ENCODE measurements at regions not wholly inside any gene's neighbourhood (a gene's known extent, or its start where the extent isn't known, plus 50 kb on each side); places are given as distances from the start of the nearest gene placed in this dataset.
"Not testable (repeated sequence)": the region's sequence is repeated elsewhere in the genome, so short reads cannot be mapped to it uniquely, and the experiment has no call there.

- not testable (repeated sequence) for H3K9me3 Mint-ChIP-seq (ENCODE audit: unreplicated experiment); H3K36me3 Mint-ChIP-seq (ENCODE audit: unreplicated experiment); H3K4me1 Mint-ChIP-seq (ENCODE audit: low read depth, unreplicated experiment); H3K27me3 Mint-ChIP-seq (ENCODE audit: unreplicated experiment); H3K27ac Mint-ChIP-seq (ENCODE audit: unreplicated experiment); H3K4me3 Mint-ChIP-seq (ENCODE audit: unreplicated experiment); DNase-seq
Measured at GRCh38 chr2:111514138-111514537, 369.9 kb downstream of the ANAPC1 start.

- not testable (repeated sequence) for H3K9me3 Mint-ChIP-seq (ENCODE audit: unreplicated experiment); H3K36me3 Mint-ChIP-seq (ENCODE audit: unreplicated experiment); H3K27ac Mint-ChIP-seq (ENCODE audit: unreplicated experiment); H3K4me1 Mint-ChIP-seq (ENCODE audit: low read depth, unreplicated experiment); H3K27me3 Mint-ChIP-seq (ENCODE audit: unreplicated experiment); H3K4me3 Mint-ChIP-seq (ENCODE audit: unreplicated experiment); DNase-seq
Measured at GRCh38 chr2:111517050-111517720, 366.8 kb downstream of the ANAPC1 start.

- H3K27ac Mint-ChIP-seq (ENCODE audit: unreplicated experiment); H3K36me3 Mint-ChIP-seq (ENCODE audit: unreplicated experiment); DNase-seq; H3K9me3 Mint-ChIP-seq (ENCODE audit: unreplicated experiment); H3K27me3 Mint-ChIP-seq (ENCODE audit: unreplicated experiment); H3K4me3 Mint-ChIP-seq (ENCODE audit: unreplicated experiment): not testable (repeated sequence)
- H3K4me1 Mint-ChIP-seq (ENCODE audit: low read depth, unreplicated experiment): peaks cover 12% of the 10 kb centered on the region
Measured at GRCh38 chr2:111517721-111518053, 366.3 kb downstream of the ANAPC1 start.

GRCh38 chr2:111519071-111519470 is 364.9 kb downstream of the ANAPC1 start:
- H3K27ac Mint-ChIP-seq (ENCODE audit: unreplicated experiment): no peak overlapping the region
- no peak for DNase-seq
- H3K4me1 Mint-ChIP-seq (ENCODE audit: low read depth, unreplicated experiment): peaks cover 22% of the 10 kb centered on the region
- H3K27me3 Mint-ChIP-seq (ENCODE audit: unreplicated experiment): no peaks in the 10 kb centered on the region
- no peak for TF ChIP-seq CTCF (IDR thresholded peaks at IDR 0.05; ENCODE audit: partially characterized antibody, unreplicated experiment)
- no peak overlapping the region for H3K4me3 Mint-ChIP-seq (ENCODE audit: unreplicated experiment)
- H3K9me3 Mint-ChIP-seq (ENCODE audit: unreplicated experiment): no peaks in the 10 kb centered on the region
- H3K36me3 Mint-ChIP-seq (ENCODE audit: unreplicated experiment): no peaks in the 10 kb centered on the region

- Mint-ChIP-seq H3K4me3 (ENCODE audit: unreplicated experiment) (no peak overlapping the region), H3K36me3 (ENCODE audit: unreplicated experiment) (no peaks in the 10 kb centered on the region), H3K27me3 (ENCODE audit: unreplicated experiment) (no peaks in the 10 kb centered on the region), H3K4me1 (ENCODE audit: low read depth, unreplicated experiment) (peaks cover 26% of the 10 kb centered on the region), H3K27ac (ENCODE audit: unreplicated experiment) (no peak overlapping the region), H3K9me3 (ENCODE audit: unreplicated experiment) (peaks cover 1% of the 10 kb centered on the region)
- no peak for TF ChIP-seq CTCF (IDR thresholded peaks at IDR 0.05; ENCODE audit: partially characterized antibody, unreplicated experiment)
- no peak for DNase-seq
Measured at GRCh38 chr2:111522231-111522768, 361.7 kb downstream of the ANAPC1 start.

GRCh38 chr2:111523009-111523408 is 361.0 kb downstream of the ANAPC1 start:
- TF ChIP-seq CTCF (IDR thresholded peaks at IDR 0.05; ENCODE audit: partially characterized antibody, unreplicated experiment): no peak
- H3K4me1 Mint-ChIP-seq (ENCODE audit: low read depth, unreplicated experiment): peaks cover 28% of the 10 kb centered on the region
- H3K27me3 Mint-ChIP-seq (ENCODE audit: unreplicated experiment): no peaks in the 10 kb centered on the region
- peaks cover 2% of the 10 kb centered on the region for H3K9me3 Mint-ChIP-seq (ENCODE audit: unreplicated experiment)
- H3K27ac Mint-ChIP-seq (ENCODE audit: unreplicated experiment): no peak overlapping the region
- DNase-seq: peak; percentile 43
- no peaks in the 10 kb centered on the region for H3K36me3 Mint-ChIP-seq (ENCODE audit: unreplicated experiment)
- H3K4me3 Mint-ChIP-seq (ENCODE audit: unreplicated experiment): no peak overlapping the region

GRCh38 chr2:111525026-111525425 is 359.0 kb downstream of the ANAPC1 start:
- not testable (repeated sequence) for H3K4me3 Mint-ChIP-seq (ENCODE audit: unreplicated experiment); DNase-seq; H3K36me3 Mint-ChIP-seq (ENCODE audit: unreplicated experiment); H3K9me3 Mint-ChIP-seq (ENCODE audit: unreplicated experiment); H3K27me3 Mint-ChIP-seq (ENCODE audit: unreplicated experiment)
- Mint-ChIP-seq H3K27ac (ENCODE audit: unreplicated experiment) (peak overlapping the region; percentile 55), H3K4me1 (ENCODE audit: low read depth, unreplicated experiment) (peaks cover 32% of the 10 kb centered on the region)

- H3K36me3 Mint-ChIP-seq (ENCODE audit: unreplicated experiment); DNase-seq; H3K4me3 Mint-ChIP-seq (ENCODE audit: unreplicated experiment); H3K9me3 Mint-ChIP-seq (ENCODE audit: unreplicated experiment); H3K27ac Mint-ChIP-seq (ENCODE audit: unreplicated experiment); H3K27me3 Mint-ChIP-seq (ENCODE audit: unreplicated experiment): not testable (repeated sequence)
- peaks cover 32% of the 10 kb centered on the region for H3K4me1 Mint-ChIP-seq (ENCODE audit: low read depth, unreplicated experiment)
Measured at GRCh38 chr2:111526041-111526639, 357.9 kb downstream of the ANAPC1 start.

GRCh38 chr2:111527707-111528400 is 356.1 kb downstream of the ANAPC1 start:
- H3K4me1 Mint-ChIP-seq (ENCODE audit: low read depth, unreplicated experiment): peaks cover 19% of the 10 kb centered on the region

More at GRCh38 chr2:111527707-111528400, 356.1 kb downstream of the ANAPC1 start:
- H3K36me3 Mint-ChIP-seq (ENCODE audit: unreplicated experiment); H3K9me3 Mint-ChIP-seq (ENCODE audit: unreplicated experiment); H3K27me3 Mint-ChIP-seq (ENCODE audit: unreplicated experiment); DNase-seq: not testable (repeated sequence)
- H3K27ac Mint-ChIP-seq (ENCODE audit: unreplicated experiment): peak overlapping the region; percentile 91
- H3K4me3 Mint-ChIP-seq (ENCODE audit: unreplicated experiment): peak overlapping the region; percentile 30

All from glutamatergic neuron (in vitro differentiated cells).